Naive B cell (primary cell): ENCODE measurements at regions not wholly inside any gene's neighbourhood (a gene's known extent, or its start where the extent isn't known, plus 50 kb on each side); places are given as distances from the start of the nearest gene placed in this dataset.
A peak's percentile ranks its signal among the peaks of the same experiment; 100 is the strongest.

Source experiments
- ATAC-seq, 2 donors: fragments of 150-1000 bp; cut with Tn5 transposase; 2 replicates each; pipeline ENCODE4 v1.10.0; 2021; ENCODE audit warnings: low read depth in 2 of 2, mild to moderate bottlenecking in 2 of 2, moderate library complexity in 2 of 2
- DNase-seq: peaks from one replicate; pipeline ENCODE4 v3.0.0; 2022
- H3K27ac Mint-ChIP-seq, 6 donors: one replicate each; pipeline ENCODE4 v1.8.0; 2020 to 2022; ENCODE audit warnings: mild to moderate bottlenecking in 6 of 6, mixed read lengths in 6 of 6, moderate library complexity in 5 of 6, inconsistent platforms in 2 of 6
- H3K27me3 Mint-ChIP-seq, 3 donors: one replicate each; pipeline ENCODE4 v1.8.0; 2021 to 2022; ENCODE audit warnings: mixed read lengths in 3 of 3, mild to moderate bottlenecking in 1 of 3
- H3K36me3 Mint-ChIP-seq, 2 donors: one replicate each; pipeline ENCODE4 v1.8.0; 2020 to 2022; ENCODE audit warnings: mixed read lengths in 2 of 2, inconsistent platforms in 1 of 2, mild to moderate bottlenecking in 1 of 2
- H3K4me1 Mint-ChIP-seq, 3 donors: one replicate each; pipeline ENCODE4 v1.8.0; 2020 to 2022; ENCODE audit warnings: mixed read lengths in 3 of 3, inconsistent platforms in 1 of 3, mild to moderate bottlenecking in 1 of 3, moderate library complexity in 1 of 3
- H3K4me3 Mint-ChIP-seq, 8 donors: one replicate each; pipeline ENCODE4 v1.8.0; 2020 to 2022; ENCODE audit warnings: mild to moderate bottlenecking in 8 of 8, mixed read lengths in 8 of 8, moderate library complexity in 8 of 8, inconsistent platforms in 2 of 8
- H3K9me3 Mint-ChIP-seq, 7 donors: one replicate each; pipeline ENCODE4 v1.8.0; 2020 to 2022; ENCODE audit warnings: mixed read lengths in 7 of 7, mild to moderate bottlenecking in 5 of 7, inconsistent platforms in 2 of 7, moderate library complexity in 1 of 7

- Mint-ChIP-seq H3K9me3 (peaks cover 0 to 11% (median 2%) of the 10 kb centered on the region in 7 donors), H3K4me1 (no peaks in the 10 kb centered on the region), H3K27me3 (peaks cover 0 to 5% (median 0%) of the 10 kb centered on the region in 3 donors), H3K27ac (peak overlapping the region in 1 of 6 donors; percentile 2), H3K4me3 (no peak overlapping the region), H3K36me3 (no peaks in the 10 kb centered on the region)
- no peak for ATAC-seq
- no peak for DNase-seq
Observed at GRCh38 chr2:152875701-152876695, 157.6 kb downstream of the ARL6IP6 start.

GRCh38 chr2:152874955-152875354 is 156.5 kb downstream of the ARL6IP6 start:
- H3K27me3 Mint-ChIP-seq = peaks cover 0 to 5% (median 0%) of the 10 kb centered on the region in 3 donors
- no peak overlapping the region for H3K27ac Mint-ChIP-seq
- ATAC-seq = no peak
- no peak overlapping the region for H3K4me3 Mint-ChIP-seq
- H3K9me3 Mint-ChIP-seq = peaks cover 0 to 11% (median 0%) of the 10 kb centered on the region in 7 donors
- no peaks in the 10 kb centered on the region for H3K36me3 Mint-ChIP-seq
- no peak for DNase-seq
- H3K4me1 Mint-ChIP-seq = no peaks in the 10 kb centered on the region

- H3K4me3 Mint-ChIP-seq = no peak overlapping the region
- H3K36me3 Mint-ChIP-seq = no peaks in the 10 kb centered on the region
- no peaks in the 10 kb centered on the region for H3K4me1 Mint-ChIP-seq
- peaks cover 0 to 4% (median 0%) of the 10 kb centered on the region in 7 donors for H3K9me3 Mint-ChIP-seq
- DNase-seq = no peak
- no peak for ATAC-seq
- no peak overlapping the region for H3K27ac Mint-ChIP-seq
- H3K27me3 Mint-ChIP-seq = no peaks in the 10 kb centered on the region
Observed at GRCh38 chr2:152870239-152870638, 151.8 kb downstream of the ARL6IP6 start.

GRCh38 chr2:152867397-152867796 is 149.0 kb downstream of the ARL6IP6 start:
- H3K36me3 Mint-ChIP-seq = peaks cover 0 to 6% of the 10 kb centered on the region in 2 donors

GRCh38 chr2:152864601-152865149 is 146.3 kb downstream of the ARL6IP6 start:
- Mint-ChIP-seq H3K27ac (no peak overlapping the region), H3K27me3 (peaks cover 0 to 5% (median 0%) of the 10 kb centered on the region in 3 donors), H3K4me1 (no peaks in the 10 kb centered on the region), H3K9me3 (peaks cover 15 to 34% (median 19%) of the 10 kb centered on the region in 7 donors), H3K36me3 (peaks cover 0 to 22% of the 10 kb centered on the region in 2 donors), H3K4me3 (no peak overlapping the region)
- no peak for DNase-seq
- ATAC-seq = no peak

More at GRCh38 chr2:152867397-152867796, 149.0 kb downstream of the ARL6IP6 start:
- ATAC-seq (no peak), DNase-seq (no peak)
- no peaks in the 10 kb centered on the region for H3K27me3 Mint-ChIP-seq
- H3K9me3 Mint-ChIP-seq = peaks cover 4 to 19% (median 11%) of the 10 kb centered on the region in 7 donors
- peak overlapping the region in 1 of 6 donors; percentile 24 for H3K27ac Mint-ChIP-seq
- H3K4me3 Mint-ChIP-seq = no peak overlapping the region
- no peaks in the 10 kb centered on the region for H3K4me1 Mint-ChIP-seq

- H3K9me3 Mint-ChIP-seq = peaks cover 15 to 34% (median 19%) of the 10 kb centered on the region in 7 donors
- H3K27ac Mint-ChIP-seq = no peak overlapping the region
- H3K4me1 Mint-ChIP-seq = no peaks in the 10 kb centered on the region
- H3K27me3 Mint-ChIP-seq = peaks cover 0 to 5% (median 2%) of the 10 kb centered on the region in 3 donors
- peaks cover 0 to 22% of the 10 kb centered on the region in 2 donors for H3K36me3 Mint-ChIP-seq
- DNase-seq = no peak
- no peak overlapping the region for H3K4me3 Mint-ChIP-seq
- ATAC-seq = no peak
Observed at GRCh38 chr2:152863826-152864225, 145.4 kb downstream of the ARL6IP6 start.

GRCh38 chr2:152861349-152861942 is 143.0 kb downstream of the ARL6IP6 start:
- H3K27me3 Mint-ChIP-seq = peaks cover 0 to 5% (median 5%) of the 10 kb centered on the region in 3 donors
- ATAC-seq (no peak), DNase-seq (no peak)
- no peak overlapping the region for H3K4me3 Mint-ChIP-seq
- no peaks in the 10 kb centered on the region for H3K4me1 Mint-ChIP-seq
- peaks cover 15 to 34% (median 19%) of the 10 kb centered on the region in 7 donors for H3K9me3 Mint-ChIP-seq
- H3K36me3 Mint-ChIP-seq = peaks cover 0 to 22% of the 10 kb centered on the region in 2 donors
- H3K27ac Mint-ChIP-seq = peak overlapping the region in 1 of 6 donors; percentile 0

GRCh38 chr2:152858594-152859265 is 140.3 kb downstream of the ARL6IP6 start:
- ATAC-seq (no peak), DNase-seq (no peak)
- Mint-ChIP-seq H3K9me3 (peaks cover 11 to 24% (median 16%) of the 10 kb centered on the region in 7 donors), H3K27ac (no peak overlapping the region), H3K27me3 (peaks cover 0 to 5% (median 5%) of the 10 kb centered on the region in 3 donors), H3K36me3 (peaks cover 0 to 22% of the 10 kb centered on the region in 2 donors), H3K4me3 (no peak overlapping the region), H3K4me1 (no peaks in the 10 kb centered on the region)

- Mint-ChIP-seq H3K4me3 (no peak overlapping the region), H3K27me3 (no peaks in the 10 kb centered on the region), H3K9me3 (peaks cover 0 to 13% (median 1%) of the 10 kb centered on the region in 7 donors), H3K36me3 (no peaks in the 10 kb centered on the region), H3K27ac (no peak overlapping the region), H3K4me1 (no peaks in the 10 kb centered on the region)
- no peak for DNase-seq
- no peak for ATAC-seq
Observed at GRCh38 chr2:152846697-152847470, 128.5 kb downstream of the ARL6IP6 start.

GRCh38 chr2:152835674-152836073 is 117.3 kb downstream of the ARL6IP6 start:
- H3K27ac Mint-ChIP-seq = no peak overlapping the region
- DNase-seq (no peak), ATAC-seq (no peak)
- H3K27me3 Mint-ChIP-seq = peaks cover 0 to under 1% (median 0%) of the 10 kb centered on the region in 3 donors
- H3K36me3 Mint-ChIP-seq = no peaks in the 10 kb centered on the region
- no peak overlapping the region for H3K4me3 Mint-ChIP-seq
- peaks cover 0 to 17% (median 2%) of the 10 kb centered on the region in 7 donors for H3K9me3 Mint-ChIP-seq
- H3K4me1 Mint-ChIP-seq = no peaks in the 10 kb centered on the region

- ATAC-seq (no peak), DNase-seq (no peak)
- no peaks in the 10 kb centered on the region for H3K4me1 Mint-ChIP-seq
- no peak overlapping the region for H3K4me3 Mint-ChIP-seq
- no peaks in the 10 kb centered on the region for H3K36me3 Mint-ChIP-seq
- no peak overlapping the region for H3K27ac Mint-ChIP-seq
- peaks cover 0 to 4% (median 0%) of the 10 kb centered on the region in 3 donors for H3K27me3 Mint-ChIP-seq
- no peaks in the 10 kb centered on the region for H3K9me3 Mint-ChIP-seq
Observed at GRCh38 chr2:152827944-152828343, 109.5 kb downstream of the ARL6IP6 start.

GRCh38 chr2:152826581-152827279 is 108.3 kb downstream of the ARL6IP6 start:
- Mint-ChIP-seq H3K27me3 (peaks cover 0 to 8% (median 0%) of the 10 kb centered on the region in 3 donors), H3K27ac (no peak overlapping the region), H3K4me3 (no peak overlapping the region), H3K4me1 (no peaks in the 10 kb centered on the region), H3K36me3 (no peaks in the 10 kb centered on the region), H3K9me3 (no peaks in the 10 kb centered on the region)
- DNase-seq (no peak), ATAC-seq (no peak)
